GM03348 (cell line): ENCODE measurements at regions not wholly inside any gene's neighbourhood (a gene's known extent, or its start where the extent isn't known, plus 50 kb on each side); places are given as distances from the start of the nearest gene placed in this dataset.

Experiments
- DNase-seq: peaks from one replicate; pipeline ENCODE4 v3.0.0; 2012; ENCODE audit warnings: low spot score

GRCh38 chr1:4380564-4381168, 273.7 kb upstream of the AJAP1 start:
- DNase-seq: no peak

- DNase-seq: no peak
These were observed 261.2 kb upstream of the AJAP1 start for GRCh38 chr1:4393191-4393590.

DNA sequence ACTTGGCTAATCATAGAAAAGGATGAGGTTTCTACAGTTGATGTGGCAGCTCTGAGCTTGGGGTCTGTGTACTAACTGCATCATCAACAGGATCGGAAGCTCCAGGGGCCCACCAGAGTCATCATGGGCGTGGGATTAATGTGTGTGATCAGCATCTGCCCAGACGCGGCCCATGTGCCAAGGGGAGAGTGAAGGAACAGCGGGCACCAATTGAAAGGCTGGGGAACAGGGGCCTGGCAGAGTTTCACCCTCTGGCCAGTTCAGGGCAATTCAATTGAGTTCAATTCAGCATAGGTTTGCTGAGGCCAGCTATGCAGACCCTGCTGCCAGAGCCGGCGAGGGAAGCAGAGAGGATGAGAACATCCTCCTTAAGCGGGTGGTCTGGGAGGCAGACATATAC, 260.0 kb upstream of the AJAP1 start:
- DNase-seq: no peak

GRCh38 chr1:4395158-4395557, 259.3 kb upstream of the AJAP1 start:
- DNase-seq: no peak

- DNase-seq: no peak
These were observed 258.7 kb upstream of the AJAP1 start for GRCh38 chr1:4395676-4396075.

- no peak for DNase-seq
These were observed 257.9 kb upstream of the AJAP1 start for GRCh38 chr1:4396551-4396950.

DNA sequence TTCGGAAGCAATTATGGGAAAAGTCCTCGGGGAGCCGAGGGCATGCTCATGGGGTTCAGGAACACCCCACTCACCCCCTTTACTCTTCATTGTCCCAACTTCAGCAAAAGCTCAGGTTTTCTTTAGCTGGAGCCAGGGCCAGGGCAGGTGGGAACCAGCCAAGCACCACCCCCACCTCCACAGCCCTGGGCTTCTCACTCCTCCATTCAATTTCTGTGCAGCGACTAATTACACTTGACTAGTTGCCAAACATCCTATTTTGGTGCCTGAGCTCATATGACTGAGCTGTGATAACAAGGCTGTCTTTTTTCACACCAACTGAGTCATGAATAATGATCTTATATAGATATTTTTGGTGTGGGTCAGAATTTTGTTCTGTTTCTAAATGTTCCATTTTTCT, 257.2 kb upstream of the AJAP1 start:
- no peak for DNase-seq

GRCh38 chr1:4402032-4402431, 252.4 kb upstream of the AJAP1 start:
- DNase-seq: no peak

- DNase-seq: no peak
These were observed 249.4 kb upstream of the AJAP1 start for GRCh38 chr1:4404854-4405590.

- no peak for DNase-seq
These were observed 246.6 kb upstream of the AJAP1 start for GRCh38 chr1:4407851-4408250.

- DNase-seq: no peak
These were observed 246.0 kb upstream of the AJAP1 start for GRCh38 chr1:4408380-4408779.

GRCh38 chr1:4411862-4412261, 242.5 kb upstream of the AJAP1 start:
- no peak for DNase-seq

DNA sequence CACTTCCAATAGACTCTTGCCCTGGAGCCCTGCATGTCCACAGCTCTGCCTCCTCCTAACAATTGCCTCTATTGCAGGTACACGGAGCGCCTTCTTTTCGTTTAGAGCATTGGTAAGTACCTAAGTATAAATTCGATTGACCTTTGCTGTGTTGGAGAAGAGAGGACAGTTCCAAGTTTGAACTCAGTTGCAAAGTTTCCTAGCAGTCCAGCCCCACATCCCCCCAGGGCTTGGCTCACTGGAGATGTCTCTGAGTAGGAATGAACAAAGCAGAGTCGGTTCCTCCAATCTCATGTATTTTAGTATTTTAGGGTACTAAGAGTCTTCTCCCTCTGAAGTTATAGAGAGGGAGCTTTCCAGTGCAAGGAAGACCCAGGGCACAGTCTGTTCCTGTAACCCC, 238.9 kb upstream of the AJAP1 start:
- no peak for DNase-seq

DNA sequence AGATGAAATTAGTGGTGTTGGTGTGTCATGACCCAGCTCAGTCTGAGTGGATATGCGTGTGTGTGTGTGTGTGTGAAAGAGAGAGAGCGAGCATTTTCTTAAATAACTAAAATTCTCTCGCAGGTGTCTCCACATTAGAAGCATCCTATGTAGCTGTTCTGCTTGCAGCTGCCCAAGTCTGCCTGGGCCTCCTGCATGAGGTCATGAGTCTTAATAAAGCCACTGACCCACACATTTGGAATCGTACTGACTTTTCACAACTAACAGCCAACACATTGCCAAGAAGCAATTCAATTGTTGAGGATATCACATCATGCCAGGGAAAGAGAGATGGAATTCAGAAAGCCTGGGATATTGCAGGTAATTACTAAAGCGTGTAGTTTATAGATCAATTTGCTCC, 238.2 kb upstream of the AJAP1 start:
- DNase-seq: no peak

DNA sequence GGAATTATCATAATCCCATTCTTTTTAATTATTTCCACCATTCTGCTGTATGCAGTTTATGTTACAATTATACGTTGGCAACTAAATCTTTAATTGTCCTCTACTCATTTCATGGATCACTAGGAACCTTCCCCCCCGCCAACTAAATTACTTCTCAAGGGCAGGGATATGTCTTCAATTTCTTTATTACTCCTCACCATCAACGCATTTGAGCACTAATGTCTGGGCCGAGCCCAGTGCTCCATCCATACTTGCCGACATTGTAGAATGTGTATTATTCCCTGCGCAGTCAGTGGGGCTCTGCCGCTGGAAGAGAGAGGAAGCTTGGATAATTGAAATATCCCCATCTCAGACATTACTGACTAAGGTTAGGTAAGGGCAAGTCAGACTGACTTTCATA, 236.4 kb upstream of the AJAP1 start:
- no peak for DNase-seq

DNA sequence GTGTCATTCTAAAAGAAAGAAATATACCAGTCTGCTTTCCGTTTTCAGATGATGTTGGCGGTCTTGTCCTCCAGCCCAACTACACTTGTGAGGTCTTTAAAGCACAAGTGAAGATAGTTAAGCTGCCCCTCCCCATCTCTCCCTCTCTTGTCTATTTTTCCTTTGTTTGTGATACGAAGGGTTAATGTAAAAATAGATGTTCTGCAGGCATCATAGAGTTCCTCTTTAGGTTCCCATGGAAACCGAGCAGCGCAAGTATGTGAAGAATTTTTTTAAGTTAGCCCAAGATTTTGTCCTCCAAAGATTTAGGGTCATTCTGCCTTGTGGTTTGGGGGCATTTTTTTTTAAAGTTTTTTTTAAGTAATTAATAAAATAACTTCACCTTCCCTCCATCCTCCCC, 232.4 kb upstream of the AJAP1 start:
- DNase-seq: no peak

GRCh38 chr1:4422504-4423289, 231.7 kb upstream of the AJAP1 start:
- DNase-seq: no peak

- DNase-seq: no peak
These were observed 230.2 kb upstream of the AJAP1 start for GRCh38 chr1:4424254-4424653.

GRCh38 chr1:4424766-4425165, 229.6 kb upstream of the AJAP1 start:
- no peak for DNase-seq

- DNase-seq: no peak
These were observed 228.5 kb upstream of the AJAP1 start for GRCh38 chr1:4425892-4426291.

DNA sequence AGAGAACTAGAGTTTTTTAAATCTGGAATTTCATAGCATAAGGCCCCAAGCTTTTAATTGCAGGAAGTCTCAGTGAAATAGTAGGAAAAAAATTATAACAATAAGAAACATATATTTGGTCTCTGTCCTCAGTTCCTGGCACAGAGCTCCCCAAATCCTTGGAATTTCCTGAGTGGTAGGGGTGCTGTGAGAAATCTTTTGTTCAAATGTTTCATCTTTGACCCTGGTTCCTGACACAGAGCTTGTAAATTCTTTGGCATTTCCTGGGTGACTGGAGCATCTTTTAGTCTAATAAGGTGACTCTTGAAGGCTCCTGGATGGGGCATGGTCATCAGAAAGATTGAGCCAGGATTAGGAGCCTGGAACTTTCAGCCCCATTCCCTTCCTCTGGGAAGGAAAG, 225.7 kb upstream of the AJAP1 start:
- DNase-seq: no peak

DNA sequence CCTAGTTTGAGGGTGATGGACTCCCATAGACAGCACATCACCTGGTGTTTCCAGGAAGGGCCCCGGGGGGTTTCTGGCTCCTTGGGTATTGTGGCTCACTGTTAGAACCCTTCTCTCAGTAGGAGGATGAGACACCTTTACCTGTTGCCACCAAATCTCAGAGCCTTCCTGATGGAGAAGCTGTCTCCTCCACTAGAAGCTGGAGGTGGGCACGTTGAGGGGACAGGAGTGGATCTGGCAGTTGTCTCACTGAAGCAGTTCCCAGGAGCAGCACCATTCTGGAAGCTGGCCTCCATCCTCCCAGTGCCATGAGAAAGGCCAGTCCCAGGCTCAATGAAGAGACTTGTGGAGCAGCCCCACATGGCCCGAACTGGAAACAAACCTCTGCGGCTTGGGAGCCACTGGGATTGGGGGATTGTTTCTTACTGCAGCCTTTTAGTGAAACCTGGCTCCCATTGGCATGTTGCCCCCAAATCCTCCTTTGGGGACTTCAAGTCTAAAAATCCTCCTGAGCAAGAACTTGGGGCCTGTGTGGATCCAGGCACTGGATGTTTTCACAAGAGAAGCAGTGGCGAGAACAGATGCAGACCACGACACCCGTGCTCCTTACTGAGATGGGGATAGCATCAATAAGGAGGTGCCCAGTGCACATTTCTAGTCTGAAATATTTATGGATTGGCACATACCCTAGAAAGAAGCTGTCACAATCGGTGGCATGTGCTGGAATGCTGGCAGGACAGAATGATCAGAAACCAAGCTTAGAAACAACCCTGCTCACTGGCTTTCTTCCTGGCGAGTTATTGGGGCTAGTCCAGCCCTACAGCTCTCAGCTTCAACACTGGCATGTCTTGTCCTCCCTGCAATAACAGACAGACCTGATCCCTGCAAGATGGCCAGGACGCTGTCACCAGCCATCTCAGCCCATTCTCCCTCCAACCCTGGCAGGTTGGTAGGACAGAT, 223.7 kb upstream of the AJAP1 start:
- no peak for DNase-seq
